Endothelial cell of umbilical vein (primary cell): ENCODE measurements at regions not wholly inside any gene's neighbourhood (a gene's known extent, or its start where the extent isn't known, plus 50 kb on each side); places are given as distances from the start of the nearest gene placed in this dataset.

Source experiments
- BruUV-seq: library from RNA; stranded (reverse); fragments of 400-500 nt; replicated peaks from 2 replicates; lab custom pipeline; 2021; lab: Mats Ljungman, UMichigan
- CTCF ChIA-PET: fragments of 300-600, 350-600 bp; sonication (Branson Sonifier 250); formaldehyde crosslinking; loops from one replicate; lab custom pipeline; 2021; ENCODE audit warnings: antibody characterized with exemption, inconsistent platforms; lab: Charles Lee
- POLR2A ChIA-PET: fragments of 300-600, 350-600 bp; sonication (Branson Sonifier 250); formaldehyde crosslinking; loops from one replicate; lab custom pipeline; 2021; ENCODE audit warnings: antibody characterized with exemption, inconsistent platforms; lab: Charles Lee
- DNase-seq: peaks from one replicate; pipeline ENCODE4 v3.0.0-alpha.2; 2011; ENCODE audit warnings: low read depth, low spot score
- FAIRE-seq: peaks from 2 replicates; lab custom pipeline; 2011; peaks lifted over from hg19 to GRCh38; lab: Jason Lieb, UNC
- H2AFZ ChIP-seq: 2 replicates; pipeline ENCODE4 v1.6.0; 2012; ENCODE audit warnings: low read depth, low read length, control low read depth, inconsistent platforms
- H3K27ac ChIP-seq: 2 replicates; pipeline ENCODE4 v1.5.1; 2011; ENCODE audit warnings: low read depth, mild to moderate bottlenecking, control low read depth, low read length, moderate library complexity; ENCODE audit not compliant: insufficient read depth
- H3K27me3 ChIP-seq, 2 experiments: 2 replicates each; pipeline versions ENCODE4 v1.6.0 to v1.6.1; 2011; ENCODE audit warnings: low read length in 2 of 2, mixed read lengths in 1 of 2; ENCODE audit not compliant: control insufficient read depth in 2 of 2, insufficient read depth in 2 of 2
- H3K36me3 ChIP-seq, 2 experiments: 2 replicates in 1 of 2; 3 replicates in 1 of 2; pipeline ENCODE4 v1.5.1; 2011; ENCODE audit warnings: low read length in 2 of 2, mild to moderate bottlenecking in 1 of 2, moderate library complexity in 1 of 2; ENCODE audit not compliant: control insufficient read depth in 2 of 2, insufficient read depth in 2 of 2; ENCODE audit errors: extremely low read depth in 1 of 2
- H3K4me1 ChIP-seq: 3 replicates; pipeline ENCODE4 v1.5.1; 2011; ENCODE audit warnings: mild to moderate bottlenecking, low read length; ENCODE audit not compliant: control insufficient read depth, insufficient read depth; ENCODE audit errors: extremely low read depth
- H3K4me2 ChIP-seq: 2 replicates; pipeline ENCODE4 v1.6.1; 2011; ENCODE audit warnings: low read length, control low read depth, mixed read lengths; ENCODE audit not compliant: insufficient read depth
- H3K4me3 ChIP-seq, 3 experiments: fragments of 200-600 bp in 1 of 3; sonication (generic), shearing (Covaris generic) in 1 of 3; replicated peaks in 1 of 3; 2 replicates each; pipeline ENCODE4 v1.5.1; 2011 to 2016; ENCODE audit warnings: control low read depth in 3 of 3, low read length in 3 of 3, mild to moderate bottlenecking in 2 of 3, inconsistent platforms in 1 of 3, low read depth in 1 of 3, moderate library complexity in 1 of 3; ENCODE audit not compliant: insufficient read depth in 1 of 3
- H3K79me2 ChIP-seq: 2 replicates; pipeline ENCODE4 v1.6.0; 2012; ENCODE audit warnings: low read length, inconsistent platforms; ENCODE audit not compliant: control insufficient read depth, insufficient read depth
- H3K9ac ChIP-seq: replicated peaks from 2 replicates; pipeline ENCODE3; 2011; ENCODE audit warnings: low read length, control low read depth; ENCODE audit not compliant: insufficient read depth; ENCODE audit errors: extremely low read depth
- H3K9me1 ChIP-seq: replicated peaks from 3 replicates; pipeline ENCODE4 v1.6.0; 2011; ENCODE audit warnings: mild to moderate bottlenecking, low read length; ENCODE audit not compliant: control insufficient read depth, insufficient read depth; ENCODE audit errors: extremely low read depth
- H3K9me3 ChIP-seq: replicated peaks from 2 replicates; pipeline ENCODE4 v1.5.1; 2012; ENCODE audit warnings: low read length, inconsistent platforms; ENCODE audit not compliant: control insufficient read depth, insufficient read depth
- H4K20me1 ChIP-seq: replicated peaks from 2 replicates; pipeline ENCODE3; 2011; ENCODE audit warnings: mild to moderate bottlenecking, low read length; ENCODE audit not compliant: control insufficient read depth, insufficient read depth; ENCODE audit errors: extremely low read depth
- EZH2 ChIP-seq: IDR thresholded peaks from 2 replicates; pipeline ENCODE4 v1.6.1; 2012; ENCODE audit warnings: borderline replicate concordance, low read depth, mild to moderate bottlenecking, moderate library complexity, low read length, inconsistent platforms; ENCODE audit not compliant: severe bottlenecking
- FOS ChIP-seq: IDR thresholded peaks from 2 replicates; pipeline ENCODE4 v1.6.1; 2011; ENCODE audit warnings: mild to moderate bottlenecking, low read length, moderate library complexity, borderline replicate concordance; ENCODE audit not compliant: insufficient read depth
- GATA2 ChIP-seq: IDR thresholded peaks from 2 replicates; pipeline ENCODE4 v1.7.0; 2011; ENCODE audit warnings: low read depth, mild to moderate bottlenecking, moderate library complexity, mixed read lengths, low read length; ENCODE audit not compliant: insufficient read length, insufficient read depth
- JUN ChIP-seq: IDR thresholded peaks from 2 replicates; pipeline ENCODE4 v1.6.1; 2011; ENCODE audit warnings: borderline replicate concordance, low read depth; ENCODE audit not compliant: insufficient read length, insufficient read depth
- MYC ChIP-seq: IDR thresholded peaks from one replicate; pipeline ENCODE4 v1.6.1; 2011; ENCODE audit warnings: mild to moderate bottlenecking, low read depth, low read length
- POLR2A ChIP-seq: IDR thresholded peaks from 2 replicates; pipeline ENCODE4 v1.6.1; 2012; ENCODE audit warnings: low read depth, mild to moderate bottlenecking, control low read depth, low read length
- POLR2AphosphoS5 ChIP-seq: IDR thresholded peaks from 2 replicates; pipeline ENCODE4 v1.6.1; 2012; ENCODE audit warnings: low read depth, mild to moderate bottlenecking, control low read depth, low read length, moderate library complexity; ENCODE audit not compliant: insufficient read depth
- dilution Hi-C: fragments of 300-500 bp; cut with MboI; formaldehyde crosslinking; loops from one replicate; pipeline ENCODE4 v1.15.0; 2019; ENCODE audit warnings: low sequenced_read_pairs; ENCODE audit not compliant: extremely low pct_ligation_motif_present
- intact Hi-C: fragments of 100-400 bp; cut with micrococcal nuclease; formaldehyde crosslinking; loops from one replicate; pipeline ENCODE4 v1.10.0; 2022
- TF ChIP-seq, protein P1 (sequence below), 2 donors: IDR thresholded peaks; 1 replicate in 1 of 2; 2 replicates in 1 of 2; pipeline ENCODE4 v1.5.1; 2011; ENCODE audit warnings: low read length in 2 of 2, mild to moderate bottlenecking in 2 of 2, moderate library complexity in 2 of 2, control low read depth in 1 of 2, inconsistent platforms in 1 of 2, low read depth in 1 of 2; ENCODE audit not compliant: insufficient read depth in 1 of 2; ENCODE audit errors: extremely low read depth in 1 of 2
- TF ChIP-seq, protein P2 (sequence below): IDR thresholded peaks from 2 replicates; pipeline ENCODE4 v1.6.1; 2011; ENCODE audit not compliant: insufficient read depth, insufficient read length

DNA sequence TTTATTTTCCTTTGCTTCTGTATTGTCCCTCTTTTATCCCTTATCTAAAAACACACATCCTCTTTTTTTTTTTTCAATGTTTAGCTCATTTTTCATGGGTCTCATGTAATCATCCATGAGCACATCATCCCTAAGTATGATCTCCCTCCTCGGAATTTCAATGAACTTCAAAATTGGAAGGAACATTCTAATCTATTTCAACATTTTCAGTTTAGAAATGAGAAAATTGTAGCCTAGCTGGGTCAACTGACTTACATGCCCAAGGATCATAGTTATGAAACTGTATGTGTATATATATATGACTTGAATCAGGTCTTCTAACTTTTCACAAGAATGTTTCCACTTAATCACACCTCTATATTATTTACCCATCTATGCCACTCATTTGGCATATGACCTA is 77.7 kb downstream of the TUSC1 start:
- H3K4me1 ChIP-seq: no peaks in the 10 kb centered on the region
- no peak overlapping the region for H2AFZ ChIP-seq
- no peak overlapping the region for H3K9ac ChIP-seq
- TF ChIP-seq, protein P1, sequence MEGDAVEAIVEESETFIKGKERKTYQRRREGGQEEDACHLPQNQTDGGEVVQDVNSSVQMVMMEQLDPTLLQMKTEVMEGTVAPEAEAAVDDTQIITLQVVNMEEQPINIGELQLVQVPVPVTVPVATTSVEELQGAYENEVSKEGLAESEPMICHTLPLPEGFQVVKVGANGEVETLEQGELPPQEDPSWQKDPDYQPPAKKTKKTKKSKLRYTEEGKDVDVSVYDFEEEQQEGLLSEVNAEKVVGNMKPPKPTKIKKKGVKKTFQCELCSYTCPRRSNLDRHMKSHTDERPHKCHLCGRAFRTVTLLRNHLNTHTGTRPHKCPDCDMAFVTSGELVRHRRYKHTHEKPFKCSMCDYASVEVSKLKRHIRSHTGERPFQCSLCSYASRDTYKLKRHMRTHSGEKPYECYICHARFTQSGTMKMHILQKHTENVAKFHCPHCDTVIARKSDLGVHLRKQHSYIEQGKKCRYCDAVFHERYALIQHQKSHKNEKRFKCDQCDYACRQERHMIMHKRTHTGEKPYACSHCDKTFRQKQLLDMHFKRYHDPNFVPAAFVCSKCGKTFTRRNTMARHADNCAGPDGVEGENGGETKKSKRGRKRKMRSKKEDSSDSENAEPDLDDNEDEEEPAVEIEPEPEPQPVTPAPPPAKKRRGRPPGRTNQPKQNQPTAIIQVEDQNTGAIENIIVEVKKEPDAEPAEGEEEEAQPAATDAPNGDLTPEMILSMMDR (IDR thresholded peaks at IDR 0.05; ENCODE audit: extremely low read depth in 1 of 2, insufficient read depth in 1 of 2, low read depth in 1 of 2, low read length in 2 of 2): no peak
- TF ChIP-seq, protein P2, sequence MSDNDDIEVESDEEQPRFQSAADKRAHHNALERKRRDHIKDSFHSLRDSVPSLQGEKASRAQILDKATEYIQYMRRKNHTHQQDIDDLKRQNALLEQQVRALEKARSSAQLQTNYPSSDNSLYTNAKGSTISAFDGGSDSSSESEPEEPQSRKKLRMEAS: no peak
- TF ChIP-seq JUN (no peak), GATA2 (no peak), POLR2AphosphoS5 (no peak), EZH2 (no peak), POLR2A (no peak), FOS (no peak), MYC (no peak)
- H3K27me3 ChIP-seq: no peaks in the 10 kb centered on the region
- H3K9me1 ChIP-seq: no peaks in the 10 kb centered on the region
- no peak overlapping the region for H3K27ac ChIP-seq
- no peaks in the 10 kb centered on the region for H4K20me1 ChIP-seq
- FAIRE-seq (no peak), DNase-seq (no peak)
- ChIA-PET CTCF (interaction anchor here (1.5 kb wide), 1 partner anchor 8 kb away, joined by 4 read pairs; no protein-coding TSS in a partner anchor), POLR2A (no interaction called here)
- intact Hi-C loops: no loop called here
- no peaks in the 10 kb centered on the region for H3K79me2 ChIP-seq
- no peak overlapping the region for H3K4me3 ChIP-seq
- no TSS peak for BruUV-seq
- no peaks in the 10 kb centered on the region for H3K9me3 ChIP-seq
- H3K36me3 ChIP-seq: no peaks in the 10 kb centered on the region
- dilution Hi-C loops: no loop called here
- no peak overlapping the region for H3K4me2 ChIP-seq
